ENCODE measurements at regions not wholly inside any gene's neighbourhood (a gene's known extent, or its start where the extent isn't known, plus 50 kb on each side); places are given as distances from the start of the nearest gene placed in this dataset.
A peak's percentile ranks its signal among the peaks of the same experiment; 100 is the strongest.

DNA sequence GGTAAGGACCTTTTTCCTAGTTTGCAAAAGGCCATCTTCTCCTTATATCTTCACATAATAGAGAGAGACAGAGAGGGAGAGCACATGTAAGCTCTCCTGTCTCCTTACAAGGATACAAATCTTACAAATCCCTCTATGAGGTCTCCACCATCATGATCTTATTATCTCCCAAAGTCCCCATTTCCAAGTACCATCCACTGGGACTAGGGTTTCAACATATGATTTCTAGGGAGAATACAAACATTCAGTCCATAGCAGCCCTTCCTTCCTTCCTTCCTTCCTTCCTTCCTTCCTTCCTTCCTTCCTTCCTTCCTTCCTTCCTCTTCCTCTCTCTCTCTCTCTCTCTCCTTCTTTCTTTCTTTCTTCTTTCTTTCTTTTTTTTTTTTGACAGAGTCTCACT is 1132.9 kb upstream of the WWC1 start:
- Mint-ChIP-seq H3K27me3 (ENCODE audit: low read depth in 3 of 3) (peaks cover 0 to 1% (median 0%) of the 10 kb centered on the region in 3 donors), H3K27ac (no peak overlapping the region), H3K9me3 (peaks cover 0 to 6% (median 2%) of the 10 kb centered on the region in 7 donors), H3K36me3 (no peaks in the 10 kb centered on the region), H3K4me1 (no peaks in the 10 kb centered on the region), H3K4me3 (no peak overlapping the region)
- H3K36me3 ChIP-seq (replicated peaks in 1 of 2; ENCODE audit: control insufficient read depth in 1 of 2, insufficient read depth in 2 of 2, low read length in 2 of 2): no peaks in the 10 kb centered on the region
- no peak overlapping the region for H2AFZ ChIP-seq (ENCODE audit: insufficient read depth, low read depth, low read length, poor library complexity, severe bottlenecking)
- H3K4me1 ChIP-seq (ENCODE audit: control insufficient read depth in 1 of 2, insufficient read depth in 2 of 2, low read length in 2 of 2): no peaks in the 10 kb centered on the region
- no peak overlapping the region for H3K27ac ChIP-seq (ENCODE audit: low read depth in 1 of 2, low read length in 2 of 2)
- H4K20me1 ChIP-seq (ENCODE audit: insufficient read depth, low read length): no peaks in the 10 kb centered on the region
- intact Hi-C loops (cut with micrococcal nuclease): no loop called here
- DNase-seq: no peak
- H3K4me3 ChIP-seq (replicated peaks in 1 of 3; ENCODE audit: low read depth in 2 of 3, low read length in 3 of 3): no peak overlapping the region
- no peak overlapping the region for H3K4me2 ChIP-seq (replicated peaks; ENCODE audit: extremely low read depth, low read length, poor library complexity, severe bottlenecking)
- no peak overlapping the region for H3K9ac ChIP-seq (ENCODE audit: insufficient read depth, low read length, poor library complexity, severe bottlenecking)
- H3K79me2 ChIP-seq (ENCODE audit: insufficient read depth, low read length): no peaks in the 10 kb centered on the region
- TF ChIP-seq, protein P1, sequence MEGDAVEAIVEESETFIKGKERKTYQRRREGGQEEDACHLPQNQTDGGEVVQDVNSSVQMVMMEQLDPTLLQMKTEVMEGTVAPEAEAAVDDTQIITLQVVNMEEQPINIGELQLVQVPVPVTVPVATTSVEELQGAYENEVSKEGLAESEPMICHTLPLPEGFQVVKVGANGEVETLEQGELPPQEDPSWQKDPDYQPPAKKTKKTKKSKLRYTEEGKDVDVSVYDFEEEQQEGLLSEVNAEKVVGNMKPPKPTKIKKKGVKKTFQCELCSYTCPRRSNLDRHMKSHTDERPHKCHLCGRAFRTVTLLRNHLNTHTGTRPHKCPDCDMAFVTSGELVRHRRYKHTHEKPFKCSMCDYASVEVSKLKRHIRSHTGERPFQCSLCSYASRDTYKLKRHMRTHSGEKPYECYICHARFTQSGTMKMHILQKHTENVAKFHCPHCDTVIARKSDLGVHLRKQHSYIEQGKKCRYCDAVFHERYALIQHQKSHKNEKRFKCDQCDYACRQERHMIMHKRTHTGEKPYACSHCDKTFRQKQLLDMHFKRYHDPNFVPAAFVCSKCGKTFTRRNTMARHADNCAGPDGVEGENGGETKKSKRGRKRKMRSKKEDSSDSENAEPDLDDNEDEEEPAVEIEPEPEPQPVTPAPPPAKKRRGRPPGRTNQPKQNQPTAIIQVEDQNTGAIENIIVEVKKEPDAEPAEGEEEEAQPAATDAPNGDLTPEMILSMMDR (IDR thresholded peaks at IDR 0.05): no peak
- H3K9me3 ChIP-seq (replicated peaks in 1 of 2; ENCODE audit: control insufficient read depth in 1 of 2, insufficient read depth in 1 of 2, low read length in 2 of 2): peaks cover 0 to 5% of the 10 kb centered on the region in 2 donors
- H3K27me3 ChIP-seq (ENCODE audit: control insufficient read depth in 2 of 2, insufficient read depth in 2 of 2, low read length in 2 of 2): no peaks in the 10 kb centered on the region

DNA sequence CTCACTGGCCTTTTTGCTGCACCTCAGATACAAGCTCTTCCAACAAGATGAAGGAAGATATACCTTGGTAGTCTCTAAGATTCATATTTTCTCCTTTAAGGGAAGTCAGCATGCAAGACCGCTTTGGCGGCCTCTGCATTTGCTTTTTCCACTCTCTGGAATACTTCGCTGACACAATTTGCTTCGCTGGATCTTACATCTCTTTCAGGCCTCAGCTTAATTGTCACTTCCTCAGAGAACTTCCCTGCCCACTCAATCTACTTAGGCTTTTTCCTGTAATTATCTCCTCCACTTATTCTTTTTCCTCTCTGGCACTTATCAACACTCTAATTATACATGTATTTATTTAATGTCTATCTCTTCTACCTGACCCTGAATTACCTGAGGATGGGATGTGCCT is 1131.1 kb upstream of the WWC1 start:
- TF ChIP-seq, protein P1 (IDR thresholded peaks at IDR 0.05): no peak
- H3K4me3 Mint-ChIP-seq: no peak overlapping the region
- WGBS (ENCODE audit: insufficient coverage): 100% methylated on average over 4 of the region's 4 CpGs

More for the DNA sequence above, 1131.1 kb upstream of the WWC1 start:
- Mint-ChIP-seq H3K27me3 (ENCODE audit: low read depth in 3 of 3) (peaks cover 0 to 1% (median 0%) of the 10 kb centered on the region in 3 donors), H3K27ac (peak overlapping the region in 1 of 7 donors; percentile 44), H3K36me3 (no peaks in the 10 kb centered on the region), H3K4me1 (no peaks in the 10 kb centered on the region), H3K9me3 (peaks cover 0 to 6% (median 2%) of the 10 kb centered on the region in 7 donors)
- no peak overlapping the region for H3K4me3 ChIP-seq (replicated peaks in 1 of 3; ENCODE audit: low read depth in 2 of 3, low read length in 3 of 3)
- intact Hi-C loops (cut with micrococcal nuclease): no loop called here
- peaks cover 0 to 3% of the 10 kb centered on the region in 2 donors for H3K9me3 ChIP-seq (replicated peaks in 1 of 2; ENCODE audit: control insufficient read depth in 1 of 2, insufficient read depth in 1 of 2, low read length in 2 of 2)
- no peak overlapping the region for H3K9ac ChIP-seq (ENCODE audit: insufficient read depth, low read length, poor library complexity, severe bottlenecking)
- H3K79me2 ChIP-seq (ENCODE audit: insufficient read depth, low read length): no peaks in the 10 kb centered on the region
- no peak overlapping the region for H3K4me2 ChIP-seq (replicated peaks; ENCODE audit: extremely low read depth, low read length, poor library complexity, severe bottlenecking)
- H3K4me1 ChIP-seq (ENCODE audit: control insufficient read depth in 1 of 2, insufficient read depth in 2 of 2, low read length in 2 of 2): no peaks in the 10 kb centered on the region
- H3K27ac ChIP-seq (ENCODE audit: low read depth in 1 of 2, low read length in 2 of 2): no peak overlapping the region
- H3K36me3 ChIP-seq (replicated peaks in 1 of 2; ENCODE audit: control insufficient read depth in 1 of 2, insufficient read depth in 2 of 2, low read length in 2 of 2): no peaks in the 10 kb centered on the region
- H3K27me3 ChIP-seq (ENCODE audit: control insufficient read depth in 2 of 2, insufficient read depth in 2 of 2, low read length in 2 of 2): no peaks in the 10 kb centered on the region
- no peak for DNase-seq
- no peak overlapping the region for H2AFZ ChIP-seq (ENCODE audit: insufficient read depth, low read depth, low read length, poor library complexity, severe bottlenecking)
- H4K20me1 ChIP-seq (ENCODE audit: insufficient read depth, low read length): no peaks in the 10 kb centered on the region

All from CD14-positive monocyte (primary cell).